ENCODE measurements at regions not wholly inside any gene's neighbourhood (a gene's known extent, or its start where the extent isn't known, plus 50 kb on each side); places are given as distances from the start of the nearest gene placed in this dataset.

GRCh38 chr4:176571206-176571605 lies 221.5 kb downstream of the VEGFC start:
- H3K4me3 ChIP-seq (replicated peaks in 1 of 3; ENCODE audit: insufficient read depth in 1 of 3, low read depth in 2 of 3, low read length in 3 of 3): no peak overlapping the region
- ATAC-seq (no peak), DNase-seq (ENCODE audit: low spot score) (no peak), FAIRE-seq (no peak)
- H3K4me1 ChIP-seq (ENCODE audit: insufficient read depth, low read length): no peaks in the 10 kb centered on the region
- H3K27me3 ChIP-seq (ENCODE audit: control insufficient read depth in 1 of 2, insufficient read depth in 2 of 2, low read length in 2 of 2): no peaks in the 10 kb centered on the region
- H2AFZ ChIP-seq (ENCODE audit: low read length): no peak overlapping the region
- no peaks in the 10 kb centered on the region for H4K20me1 ChIP-seq (ENCODE audit: insufficient read depth, low read length)
- intact Hi-C loops (cut with micrococcal nuclease; ENCODE audit: unreplicated experiment) (no loop called here), in situ Hi-C loops (cut with HindIII; ENCODE audit: extremely low pct_ligation_motif_present, low pct_unique_long_range_greater_than_20kb) (no loop called here)
- H3K4me2 ChIP-seq (ENCODE audit: low read depth, low read length): no peak overlapping the region
- under 1% methylated on average over 6 of the region's 6 CpGs for WGBS (ENCODE audit: low lambda C conversion rate)
- ChIA-PET CTCF (ENCODE audit: low intra/inter-chr PET ratio, low total read pairs) (no interaction called here), POLR2A (no interaction called here)
- TF ChIP-seq ZNF644 (CRISPR knock-in tag; IDR thresholded peaks at IDR 0.05; ENCODE audit: low read depth): no peak
- no peak for TF ChIP-seq FOXO1 (CRISPR knock-in tag; IDR thresholded peaks at IDR 0.05)
- TF ChIP-seq ZNF615 (CRISPR knock-in tag; IDR thresholded peaks at IDR 0.05; ENCODE audit: borderline replicate concordance): no peak
- TF ChIP-seq ZBTB2 (CRISPR knock-in tag; IDR thresholded peaks at IDR 0.05; ENCODE audit: low read depth): no peak
- TF ChIP-seq SNAPC2 (CRISPR knock-in tag; IDR thresholded peaks at IDR 0.05): no peak
- no peak overlapping the region for H3K27ac ChIP-seq (ENCODE audit: extremely low read length, insufficient read depth, low read length)
- H3K36me3 ChIP-seq (replicated peaks in 1 of 2; ENCODE audit: control insufficient read depth in 1 of 2, insufficient read depth in 2 of 2, low read length in 2 of 2): no peaks in the 10 kb centered on the region
- no peaks in the 10 kb centered on the region for H3K79me2 ChIP-seq (ENCODE audit: insufficient read depth, low read length)
- H3K9me3 ChIP-seq (ENCODE audit: low read length): no peaks in the 10 kb centered on the region
- BruUV-seq (replicated peaks): no TSS peak
- H3K9ac ChIP-seq (ENCODE audit: insufficient read depth, low read depth, low read length): no peak overlapping the region

- CTCF ChIA-PET (ENCODE audit: low intra/inter-chr PET ratio, low total read pairs): no interaction called here
- intact Hi-C loops (cut with micrococcal nuclease; ENCODE audit: unreplicated experiment) (no loop called here), in situ Hi-C loops (cut with HindIII; ENCODE audit: extremely low pct_ligation_motif_present, low pct_unique_long_range_greater_than_20kb) (no loop called here)
- no TSS peak for BruUV-seq (replicated peaks)
- H4K20me1 ChIP-seq (ENCODE audit: insufficient read depth, low read length): no peaks in the 10 kb centered on the region
- no peaks in the 10 kb centered on the region for H3K36me3 ChIP-seq (replicated peaks in 1 of 2; ENCODE audit: control insufficient read depth in 1 of 2, insufficient read depth in 2 of 2, low read length in 2 of 2)
- no peaks in the 10 kb centered on the region for H3K27me3 ChIP-seq (ENCODE audit: control insufficient read depth in 1 of 2, insufficient read depth in 2 of 2, low read length in 2 of 2)
- no peak for ATAC-seq
- no peaks in the 10 kb centered on the region for H3K79me2 ChIP-seq (ENCODE audit: insufficient read depth, low read length)
- H2AFZ ChIP-seq (ENCODE audit: low read length): no peak overlapping the region
- DNase-seq (ENCODE audit: low spot score): no peak
- FAIRE-seq: no peak
- POLR2A ChIA-PET: no interaction called here
- no peak overlapping the region for H3K4me3 ChIP-seq (replicated peaks in 1 of 3; ENCODE audit: insufficient read depth in 1 of 3, low read depth in 2 of 3, low read length in 3 of 3)
- no peak overlapping the region for H3K27ac ChIP-seq (ENCODE audit: extremely low read length, insufficient read depth, low read length)
- WGBS (ENCODE audit: low lambda C conversion rate): 1% methylated on average over 2 of the region's 2 CpGs
- no peak overlapping the region for H3K9ac ChIP-seq (ENCODE audit: insufficient read depth, low read depth, low read length)
- no peaks in the 10 kb centered on the region for H3K9me3 ChIP-seq (ENCODE audit: low read length)
- no peaks in the 10 kb centered on the region for H3K4me1 ChIP-seq (ENCODE audit: insufficient read depth, low read length)
- H3K4me2 ChIP-seq (ENCODE audit: low read depth, low read length): no peak overlapping the region
- TF ChIP-seq ZBTB49 (CRISPR knock-in tag; IDR thresholded peaks at IDR 0.05; ENCODE audit: borderline replicate concordance) (no peak), CREM (IDR thresholded peaks at IDR 0.05) (no peak), CREM (CRISPR knock-in tag; IDR thresholded peaks at IDR 0.05) (no peak), HOXA3 (CRISPR knock-in tag; IDR thresholded peaks at IDR 0.05) (no peak), NR2F2 (IDR thresholded peaks at IDR 0.05; ENCODE audit: borderline replicate concordance, low read depth) (no peak), ZNF792 (CRISPR knock-in tag; IDR thresholded peaks at IDR 0.05) (no peak), CREBL2 (CRISPR knock-in tag; IDR thresholded peaks at IDR 0.05; ENCODE audit: borderline replicate concordance) (no peak), ZBTB34 (CRISPR knock-in tag; IDR thresholded peaks at IDR 0.05) (no peak)
Measured at GRCh38 chr4:176575141-176575730, 217.5 kb downstream of the VEGFC start.
